ENCODE measurements at regions not wholly inside any gene's neighbourhood (a gene's known extent, or its start where the extent isn't known, plus 50 kb on each side); places are given as distances from the start of the nearest gene placed in this dataset.
"Not testable (repeated sequence)": the region's sequence is repeated elsewhere in the genome, so short reads cannot be mapped to it uniquely, and the experiment has no call there.

DNA sequence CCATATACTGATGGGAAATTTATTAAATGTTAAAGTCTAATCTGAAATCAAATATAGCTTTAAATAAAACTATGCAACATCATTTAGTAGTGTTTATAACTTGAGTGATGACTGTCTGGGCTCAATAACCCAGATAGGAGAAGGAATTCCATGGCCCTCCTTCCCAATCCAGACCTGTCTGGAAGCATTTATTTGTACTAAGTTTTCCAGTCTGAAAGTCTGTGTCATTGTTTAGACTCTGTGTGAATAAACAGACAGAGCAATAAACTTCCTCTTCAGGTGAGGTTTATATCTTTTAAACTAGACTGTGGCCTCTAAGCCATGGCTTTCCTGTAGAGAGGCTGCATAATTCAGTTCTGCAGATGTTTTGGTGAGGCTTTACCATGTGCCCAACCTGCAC lies 176.4 kb downstream of the SOX4 start:
- intact Hi-C loops (cut with micrococcal nuclease), result no loop called here

DNA sequence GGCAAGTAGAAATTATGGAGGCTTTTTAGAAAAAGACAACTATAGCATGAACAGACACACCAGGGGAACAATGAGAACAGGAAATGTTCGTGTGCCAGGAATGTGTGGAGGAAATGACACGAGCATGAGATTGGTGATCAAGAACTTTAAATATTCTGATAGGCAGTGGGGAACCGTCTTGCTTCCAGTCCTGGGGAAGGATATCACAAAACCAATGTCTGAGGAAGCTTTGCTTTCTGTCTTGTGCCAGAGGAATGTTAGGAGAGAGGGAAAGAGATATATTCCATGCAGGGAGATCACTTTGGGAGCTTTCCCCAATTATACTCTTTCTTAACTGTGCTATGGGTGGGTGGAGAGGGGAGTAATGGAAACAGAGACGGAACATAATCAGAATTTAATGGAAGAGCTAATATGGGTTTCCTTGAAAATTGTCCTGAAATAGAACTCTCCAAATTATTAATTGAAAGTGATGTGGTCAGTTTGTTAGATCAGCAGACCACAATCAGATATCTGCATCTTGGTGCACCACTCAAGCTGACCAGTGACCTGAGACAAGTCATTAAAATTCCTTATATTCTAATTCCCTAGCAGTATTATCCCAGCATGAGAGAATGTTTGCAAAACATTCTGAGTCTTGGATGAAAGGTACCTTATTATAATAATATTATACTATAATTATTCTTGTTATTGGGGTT lies 178.2 kb downstream of the SOX4 start:
- intact Hi-C loops (cut with micrococcal nuclease), result no loop called here

DNA sequence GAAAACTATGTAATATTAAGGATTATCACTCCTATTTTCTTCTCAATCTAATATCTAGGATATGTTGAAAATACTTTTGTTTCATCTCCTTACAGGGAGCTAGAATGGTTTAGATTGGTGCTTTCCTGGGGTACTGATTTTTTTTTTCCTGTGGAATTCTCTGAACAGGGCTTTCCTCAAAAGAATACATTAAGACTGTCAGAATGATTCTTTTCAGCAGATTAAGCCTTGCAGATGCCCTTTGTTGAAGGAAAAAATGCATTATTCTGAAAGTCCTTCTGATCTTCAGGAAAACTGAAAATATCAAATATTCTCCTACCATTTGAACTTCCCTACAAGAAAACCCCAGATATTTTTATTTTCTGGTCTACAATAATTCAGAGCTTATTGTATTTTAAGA lies 178.9 kb downstream of the SOX4 start:
- intact Hi-C loops (cut with micrococcal nuclease), result no loop called here

DNA sequence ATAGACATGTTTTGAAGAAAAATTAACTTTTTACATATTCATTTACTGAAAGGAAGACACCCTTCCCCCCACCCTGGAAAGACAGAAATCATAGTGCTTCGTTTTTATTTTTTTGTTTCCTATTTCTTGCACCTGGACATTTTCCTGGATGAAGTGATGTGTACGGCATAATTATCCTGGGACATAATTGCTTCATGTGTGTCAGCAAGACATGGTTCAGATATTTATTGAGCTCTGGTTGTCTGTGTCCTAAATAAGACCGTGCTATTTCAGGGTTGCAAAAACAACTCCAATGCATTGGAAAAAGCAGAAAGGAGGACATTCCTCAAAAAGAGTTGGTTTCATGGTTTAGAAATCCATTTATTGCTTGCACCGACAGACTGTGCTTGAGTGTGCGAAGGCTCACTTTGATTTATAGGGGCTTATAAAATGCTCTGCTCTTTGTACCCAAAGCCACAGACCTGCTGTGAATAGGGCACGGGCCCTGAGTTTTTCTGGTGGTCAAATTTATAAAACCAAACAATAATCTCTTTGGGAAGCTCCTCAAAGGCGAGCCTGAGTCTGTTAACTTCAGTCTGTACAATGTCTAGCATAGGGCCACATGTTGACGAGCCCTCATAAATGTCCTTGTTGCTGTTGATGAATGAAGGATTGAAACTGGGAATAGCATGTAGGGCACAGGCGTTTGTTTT lies 179.5 kb downstream of the SOX4 start:
- intact Hi-C loops (cut with micrococcal nuclease), result no loop called here

DNA sequence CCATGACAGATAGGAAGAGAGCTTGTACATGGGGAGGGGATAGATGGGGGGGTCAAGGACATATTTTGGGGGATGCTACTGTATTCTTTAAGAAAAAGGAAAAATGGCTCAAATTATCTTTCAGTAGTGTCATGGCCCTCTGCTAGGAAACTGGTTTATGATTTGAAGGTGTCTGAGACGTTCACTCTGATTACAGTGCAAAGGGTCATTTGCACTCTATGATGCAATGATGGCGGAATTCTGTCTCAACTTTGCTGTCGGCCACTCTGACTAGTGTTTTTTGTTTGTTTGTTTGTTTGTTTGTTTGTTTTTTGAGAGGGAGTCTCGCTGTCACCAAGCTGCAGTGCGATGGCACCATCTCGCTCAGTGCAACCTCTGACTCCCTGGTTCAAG lies 180.0 kb downstream of the SOX4 start:
- intact Hi-C loops (cut with micrococcal nuclease), result no loop called here

DNA sequence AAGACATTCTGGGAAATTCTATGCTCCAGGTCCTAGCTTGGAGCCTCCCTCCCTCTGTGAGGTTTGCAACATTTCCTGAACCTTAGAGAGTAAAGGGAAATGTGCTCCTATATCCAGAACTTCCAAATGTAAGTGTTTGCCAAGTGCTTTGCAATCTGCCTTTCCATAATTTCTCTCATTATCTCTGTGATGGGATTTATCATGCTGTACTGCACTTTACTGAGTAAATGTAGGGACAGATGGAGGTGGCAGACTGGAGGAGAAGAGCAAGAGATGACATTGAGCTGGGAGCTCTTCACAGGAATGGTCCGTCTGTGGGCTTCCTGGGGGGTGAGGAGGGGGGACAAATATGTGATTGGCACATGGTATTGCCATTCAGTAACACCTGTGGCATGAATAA lies 184.3 kb downstream of the SOX4 start:
- intact Hi-C loops (cut with micrococcal nuclease), result no loop called here

DNA sequence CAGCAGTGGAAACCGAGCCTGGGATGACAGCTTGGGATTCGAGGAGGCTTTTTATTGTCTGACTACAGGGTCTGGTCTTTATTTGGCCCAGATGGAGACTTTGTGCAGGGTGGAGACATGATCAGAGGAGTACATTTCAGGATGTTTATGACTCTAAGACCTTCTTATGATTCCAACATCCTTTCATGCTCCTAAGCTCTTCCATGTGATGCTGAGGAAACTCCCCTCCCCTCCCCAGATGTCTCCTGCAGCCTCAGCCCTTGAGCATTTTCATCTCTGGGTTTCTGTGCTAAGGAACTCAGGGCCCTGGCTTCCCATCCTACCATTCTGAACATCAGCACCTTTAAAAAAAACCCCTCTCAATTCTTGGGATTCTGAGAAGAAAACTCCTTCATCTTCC lies 186.6 kb downstream of the SOX4 start:
- intact Hi-C loops (cut with micrococcal nuclease), result no loop called here

DNA sequence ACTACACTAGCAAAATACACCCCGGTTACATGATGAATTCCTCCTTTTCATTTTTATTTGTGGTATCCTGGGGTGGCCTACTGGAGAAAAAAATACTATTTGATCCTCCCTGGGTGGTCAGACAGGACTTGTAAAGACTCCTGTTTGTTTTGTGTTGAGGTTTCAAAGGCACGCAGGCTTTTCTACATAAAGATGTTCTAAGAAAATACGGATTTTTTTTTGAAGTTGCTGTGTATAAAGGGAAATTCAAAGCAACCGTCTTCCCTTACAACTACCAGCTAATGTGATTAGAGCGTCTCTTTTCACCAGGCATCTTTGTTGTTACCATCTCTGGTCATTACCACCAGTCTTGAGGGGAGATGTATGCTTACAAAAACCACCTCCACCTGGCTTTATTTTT lies 187.1 kb downstream of the SOX4 start:
- intact Hi-C loops (cut with micrococcal nuclease), result no loop called here

DNA sequence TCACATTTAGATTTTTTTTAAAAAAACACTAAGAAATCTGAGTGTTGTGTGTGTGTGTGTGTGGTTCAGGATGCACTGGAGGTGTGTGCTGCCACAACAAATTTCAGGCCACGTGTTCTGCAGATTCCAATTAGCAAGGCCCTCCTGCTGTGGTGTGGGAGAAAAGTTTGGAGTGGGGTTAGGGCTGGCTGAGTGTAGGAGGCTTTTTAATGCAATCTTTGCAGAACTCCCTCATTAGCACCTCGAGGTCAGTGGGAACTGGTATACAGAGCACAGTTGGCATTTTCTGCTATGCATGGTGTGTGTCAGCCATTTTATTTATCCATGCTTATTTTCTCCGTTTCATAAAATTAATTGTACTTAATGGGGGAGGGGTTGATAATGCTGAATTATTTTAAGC lies 187.6 kb downstream of the SOX4 start:
- intact Hi-C loops (cut with micrococcal nuclease), result no loop called here

DNA sequence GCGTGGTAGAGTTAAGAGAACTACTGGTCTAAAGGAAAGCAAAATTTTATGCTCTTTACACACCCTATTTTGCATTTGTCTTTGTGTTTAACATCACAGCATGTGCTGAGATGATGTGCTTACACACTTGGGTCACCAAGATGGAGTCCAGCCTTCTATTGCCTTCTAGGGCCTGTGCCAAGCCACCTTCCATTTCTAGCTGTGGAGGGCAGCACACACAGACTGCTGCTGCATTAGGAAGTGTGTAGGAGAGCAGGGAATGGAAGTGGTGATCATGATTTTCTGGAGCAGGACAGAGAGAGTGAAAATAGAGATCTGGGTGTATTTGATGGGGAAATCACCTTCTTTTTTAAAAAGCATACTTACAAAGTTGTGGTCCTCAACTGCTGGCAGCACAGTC lies 191.6 kb downstream of the SOX4 start:
- intact Hi-C loops (cut with micrococcal nuclease), result no loop called here

DNA sequence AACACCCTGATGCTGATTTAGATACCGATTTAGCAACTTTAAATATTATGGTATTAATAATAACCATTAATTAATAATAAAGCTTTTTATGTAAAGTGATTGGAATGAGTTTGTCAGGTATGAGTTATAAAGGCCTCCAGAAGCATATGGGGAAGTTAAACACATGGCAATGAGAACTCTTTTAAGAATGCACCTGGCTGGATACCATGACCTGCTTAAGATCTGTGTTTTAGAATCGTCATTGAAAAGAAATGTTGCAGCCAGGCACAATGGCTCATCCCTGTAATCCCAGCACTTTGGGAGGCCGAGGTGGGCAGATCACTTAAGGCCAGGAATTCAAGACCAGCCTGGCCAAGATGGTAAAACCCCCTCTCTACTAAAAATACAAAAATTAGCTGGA lies 197.5 kb downstream of the SOX4 start:
- intact Hi-C loops (cut with micrococcal nuclease), result no loop called here

DNA sequence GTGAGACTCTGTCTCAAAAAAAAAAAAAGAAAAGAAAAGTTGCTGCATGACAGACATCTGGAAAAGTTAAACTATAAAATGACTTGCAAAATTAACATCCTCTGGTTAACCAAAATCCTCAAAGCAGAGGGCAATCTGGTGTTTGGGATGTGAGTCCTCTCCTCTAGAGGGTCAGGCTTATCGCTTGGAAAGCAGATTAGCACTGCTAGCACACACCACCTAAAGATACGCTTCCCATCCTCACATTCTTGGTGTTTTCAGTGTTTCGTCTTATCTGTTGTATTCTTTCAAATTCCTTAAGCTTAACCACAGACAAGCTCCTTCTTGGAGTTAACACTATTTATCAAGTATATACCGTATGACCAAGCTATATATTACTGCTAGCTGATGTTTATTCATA lies 198.0 kb downstream of the SOX4 start:
- intact Hi-C loops (cut with micrococcal nuclease), result no loop called here

DNA sequence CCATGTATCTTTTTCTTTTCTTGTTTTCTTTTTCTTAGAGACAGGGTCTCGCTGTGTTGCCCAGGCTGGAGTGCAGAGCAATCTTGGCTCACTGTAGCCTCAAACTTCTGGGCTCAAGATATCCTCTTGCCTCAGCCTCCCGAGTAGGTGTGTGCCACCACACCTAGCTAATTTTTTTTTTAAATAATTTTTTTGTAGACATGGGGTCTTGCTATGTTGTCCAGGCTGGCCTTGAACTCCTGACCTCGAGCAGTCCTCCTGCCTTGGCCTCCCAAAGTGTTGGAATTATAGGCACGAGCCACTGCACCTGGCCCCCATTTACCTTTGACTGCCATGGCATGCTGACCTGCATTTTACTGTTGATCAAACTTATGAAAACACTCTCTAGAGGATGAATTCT lies 198.6 kb downstream of the SOX4 start:
- intact Hi-C loops (cut with micrococcal nuclease), result no loop called here

DNA sequence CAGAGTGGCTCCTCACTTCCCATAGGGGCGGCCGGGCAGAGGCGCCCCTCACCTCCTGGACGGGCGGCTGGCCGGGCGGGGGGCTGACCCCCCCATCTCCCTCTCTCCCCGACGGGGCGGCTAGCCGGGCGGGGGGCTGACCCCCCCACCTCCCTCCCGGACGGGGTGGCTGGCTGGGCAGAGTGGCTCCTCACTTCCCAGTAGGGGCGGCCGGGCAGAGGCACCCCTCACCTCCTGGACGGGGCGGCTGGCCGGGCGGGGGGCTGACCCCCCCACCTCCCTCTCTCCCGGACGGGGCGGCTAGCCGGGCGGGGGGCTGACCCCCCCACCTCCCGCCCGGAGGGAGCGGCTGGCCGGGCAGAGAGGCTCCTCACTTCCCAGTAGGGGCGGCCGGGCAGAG lies 203.4 kb downstream of the SOX4 start:
- intact Hi-C loops (cut with micrococcal nuclease), result not testable (repeated sequence)

DNA sequence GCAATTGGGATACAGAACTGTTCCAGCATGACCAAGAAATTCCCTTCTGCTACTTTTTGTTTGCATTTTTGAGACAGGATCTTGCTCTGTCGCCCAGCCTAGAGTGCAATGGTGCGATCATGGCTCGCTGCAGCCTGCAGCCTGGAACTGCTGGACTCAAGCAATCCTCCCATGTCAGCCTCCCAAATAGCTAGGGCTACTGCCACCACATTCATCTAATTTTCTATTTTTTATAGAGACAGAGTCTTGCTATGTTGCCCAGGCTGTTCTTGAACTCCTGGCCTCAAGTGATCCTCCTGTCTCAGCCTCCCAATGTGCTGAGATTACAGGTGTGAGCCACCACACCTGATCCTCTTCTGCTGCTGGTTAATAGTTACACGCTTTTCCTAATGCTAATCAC lies 204.9 kb downstream of the SOX4 start:
- intact Hi-C loops (cut with micrococcal nuclease), result no loop called here

DNA sequence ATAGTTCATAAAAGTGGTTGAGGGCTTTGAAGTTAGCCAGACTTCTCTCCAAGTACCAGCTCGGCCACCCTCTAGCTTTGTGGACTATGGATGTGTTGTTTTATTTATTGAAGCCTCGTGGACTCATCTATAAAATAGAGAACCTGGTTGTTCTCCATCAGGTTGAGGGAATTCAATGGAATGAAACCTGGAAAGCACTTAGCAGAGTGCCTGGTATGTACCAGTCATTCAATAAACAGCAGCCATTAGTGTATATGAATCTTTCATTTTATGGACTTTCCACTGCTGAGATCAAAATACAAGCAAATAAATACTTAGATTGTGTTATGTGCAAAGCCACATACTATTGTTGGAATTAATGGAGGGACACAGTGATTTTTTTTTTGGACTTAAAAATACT lies 206.8 kb downstream of the SOX4 start:
- intact Hi-C loops (cut with micrococcal nuclease), result no loop called here

DNA sequence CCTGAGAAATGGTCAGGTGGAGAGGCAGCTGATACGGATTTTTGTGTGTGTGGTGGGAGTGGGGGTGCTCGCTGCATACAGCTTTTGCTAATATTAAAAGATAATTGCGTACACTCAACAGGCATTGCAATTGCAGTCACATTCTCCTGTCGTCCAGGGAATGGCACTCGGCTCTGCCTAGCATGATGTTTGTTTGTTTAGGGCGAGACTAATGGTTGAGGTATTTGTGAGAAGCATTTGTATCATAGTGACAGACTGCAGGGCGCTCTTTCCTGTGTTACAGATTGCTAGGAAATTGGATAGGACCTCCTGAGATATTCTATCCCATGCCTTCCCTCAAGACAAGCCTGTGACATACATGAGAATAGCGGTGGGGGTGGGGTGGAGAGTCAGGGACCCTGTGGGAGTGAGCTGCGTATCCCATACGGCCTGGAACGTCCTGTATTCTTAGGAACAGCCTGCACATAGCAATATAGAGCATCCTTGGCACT lies 207.4 kb downstream of the SOX4 start:
- intact Hi-C loops (cut with micrococcal nuclease), result no loop called here

DNA sequence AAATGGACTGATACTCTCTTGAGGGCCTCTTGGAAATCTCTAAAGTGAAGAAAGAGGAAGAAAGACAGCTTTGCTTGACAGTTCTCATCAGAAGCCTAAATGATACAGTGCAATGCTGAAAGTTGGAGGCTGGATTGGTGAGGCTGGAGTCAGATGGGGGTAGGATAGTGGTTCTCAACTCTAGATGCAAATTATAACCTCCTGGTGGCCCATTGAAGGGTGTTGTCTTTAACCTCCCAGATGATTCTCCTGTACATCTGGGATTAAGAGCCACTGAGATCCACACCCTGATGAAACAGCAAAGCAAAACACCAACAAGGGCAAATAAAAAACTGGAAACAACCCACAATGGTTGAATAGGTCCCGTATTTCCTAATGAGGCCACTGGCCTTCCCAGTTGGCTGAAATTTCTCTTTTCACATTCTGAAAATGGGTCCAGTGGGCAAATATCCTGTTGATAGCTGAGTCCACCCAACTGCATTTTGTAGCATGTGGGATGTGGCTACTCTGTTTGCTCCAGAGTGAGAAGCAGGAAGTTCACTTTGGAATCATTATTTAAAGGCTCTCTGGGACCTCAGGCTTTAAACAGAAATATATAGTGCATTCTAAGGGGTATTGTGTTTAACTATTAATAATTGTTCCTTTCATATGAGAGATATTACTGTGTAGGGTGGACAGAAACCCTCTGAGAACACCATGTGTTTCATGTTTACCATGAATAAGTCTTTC lies 208.1 kb downstream of the SOX4 start:
- intact Hi-C loops (cut with micrococcal nuclease), result no loop called here

DNA sequence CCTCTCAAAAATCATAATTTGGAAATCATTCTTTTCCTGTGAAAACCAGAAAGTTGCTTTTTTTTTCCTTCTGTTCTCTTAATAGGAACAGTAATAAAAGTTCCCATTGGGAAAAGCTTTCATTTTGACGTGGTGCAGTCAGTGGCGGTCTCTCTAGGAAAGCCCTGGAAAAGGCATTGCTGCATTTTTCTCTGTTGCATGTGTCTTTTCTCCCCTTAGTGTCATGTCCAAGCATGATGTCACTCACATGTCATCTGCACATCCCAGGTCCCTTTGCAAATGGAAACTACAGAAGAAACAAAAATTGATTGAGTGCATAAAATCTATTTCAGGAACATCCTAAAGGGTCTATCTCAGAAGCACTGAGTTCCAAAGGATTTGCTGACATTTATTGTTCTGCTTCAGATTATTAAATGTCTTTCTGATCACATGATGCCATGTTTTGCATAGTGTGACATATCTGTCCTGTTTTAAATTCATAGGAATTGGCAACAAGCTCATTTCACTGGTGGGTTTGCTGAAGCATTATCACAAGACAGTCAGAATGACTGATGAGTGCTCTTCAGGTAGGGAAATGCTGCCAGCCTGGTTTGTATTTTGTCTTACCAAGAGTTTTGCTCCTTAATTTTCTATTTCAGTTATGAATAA lies 208.7 kb downstream of the SOX4 start:
- intact Hi-C loops (cut with micrococcal nuclease), result no loop called here

DNA sequence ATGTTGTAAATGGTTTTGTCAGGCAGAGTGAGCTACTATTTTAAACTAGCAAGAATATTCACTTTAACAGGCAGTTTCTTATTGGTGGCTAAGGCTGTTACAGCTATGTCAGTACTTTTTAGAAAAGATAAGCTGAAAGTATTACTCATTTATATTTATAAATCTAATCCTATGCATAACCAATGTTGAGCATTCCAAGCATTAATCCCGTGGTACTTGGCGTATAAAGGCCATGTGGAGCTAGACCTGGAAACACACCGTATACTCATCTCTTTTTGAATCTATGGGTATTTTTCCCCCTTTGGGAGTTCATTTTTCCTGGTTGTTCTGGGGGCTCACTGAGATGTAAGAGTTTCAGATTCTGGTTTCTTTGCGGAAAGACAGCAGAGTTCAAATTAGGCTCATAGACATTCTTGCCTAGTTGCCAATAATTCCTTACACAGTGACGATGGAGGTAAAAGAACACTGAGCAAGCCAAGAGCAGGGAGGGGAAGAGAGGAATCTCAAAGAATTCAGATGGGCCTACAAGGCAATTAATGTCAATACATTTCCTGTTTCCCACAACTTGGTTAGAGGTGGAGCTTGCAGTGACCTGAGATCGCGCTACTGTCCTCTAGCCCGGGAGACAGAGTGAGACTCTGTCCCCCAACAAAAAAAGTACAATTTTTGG lies 211.5 kb downstream of the SOX4 start:
- intact Hi-C loops (cut with micrococcal nuclease), result no loop called here

DNA sequence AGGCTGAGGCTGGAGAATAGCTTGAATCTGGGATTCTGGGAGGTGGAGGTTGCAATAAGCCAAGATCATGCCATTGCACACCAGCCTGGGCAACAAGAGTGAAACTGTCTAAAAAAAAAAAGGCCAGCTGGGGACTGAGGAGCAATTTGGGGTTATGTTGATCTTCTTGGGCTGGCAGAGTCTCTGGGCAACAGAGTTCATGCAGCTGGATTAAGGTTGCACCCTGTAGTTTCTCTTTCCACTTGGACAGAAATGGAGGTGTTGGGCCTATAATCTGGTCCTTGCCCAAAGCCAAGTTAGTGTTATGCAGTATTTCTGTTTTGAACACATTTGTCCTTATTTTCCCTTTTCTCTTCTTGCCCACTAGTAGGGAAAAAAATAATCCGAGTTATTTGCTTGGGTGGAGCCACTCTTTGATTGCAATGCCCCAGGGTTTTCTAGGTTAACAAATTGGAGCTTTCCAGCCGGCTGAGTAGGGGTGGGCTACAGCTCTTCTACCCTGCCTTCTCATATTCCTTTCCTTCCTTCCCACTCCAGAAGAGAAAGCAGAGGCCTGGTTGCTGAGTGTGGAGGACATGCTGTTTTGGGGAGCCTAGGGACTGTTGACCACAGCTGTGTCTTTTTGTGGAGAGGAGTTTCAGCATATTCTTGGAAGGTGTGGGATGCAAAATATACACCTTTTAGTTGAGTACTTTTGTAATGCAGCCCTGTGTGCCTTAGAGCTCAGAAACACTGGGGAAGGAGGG lies 213.9 kb downstream of the SOX4 start:
- intact Hi-C loops (cut with micrococcal nuclease), result no loop called here
